OCI-LY7 (cell line): ENCODE measurements at regions not wholly inside any gene's neighbourhood (a gene's known extent, or its start where the extent isn't known, plus 50 kb on each side); places are given as distances from the start of the nearest gene placed in this dataset.

Experiments used
- CTCF ChIP-seq: fragments of 200-600 bp; sonication (generic); conservative IDR thresholded peaks from 2 replicates; pipeline ENCODE4 v1.5.1; 2014; ENCODE audit warnings: mild to moderate bottlenecking, antibody characterized with exemption, low read length, moderate library complexity, mixed read lengths
- EZH2phosphoT487 ChIP-seq: fragments of 200-600 bp; sonication (generic); IDR thresholded peaks from 2 replicates; pipeline ENCODE4 v1.6.1; 2018; ENCODE audit warnings: low read depth, borderline replicate concordance, mild to moderate bottlenecking, mixed run types, antibody characterized with exemption, low read length, moderate library complexity, mixed read lengths

GRCh38 chr6:145003145-145003544 is 718.0 kb downstream of the UTRN start:
- no peak for TF ChIP-seq CTCF
- no peak for TF ChIP-seq EZH2phosphoT487
